Pancreas (tissue), 10 donors: ENCODE measurements at regions not wholly inside any gene's neighbourhood (a gene's known extent, or its start where the extent isn't known, plus 50 kb on each side); places are given as distances from the start of the nearest gene placed in this dataset.

Experiments
- ATAC-seq, 4 donors: fragments of 200-7000 bp; cut with Tn5 transposase; one replicate each; pipeline versions ENCODE4 v1.8.0 to v1.9.1; 2020; ENCODE audit warnings: mild to moderate bottlenecking in 4 of 4, moderate library complexity in 4 of 4
- DNase-seq, 6 donors: peaks; one replicate each; pipeline ENCODE4 v3.0.0-alpha.2; 2020
- FAIRE-seq: peaks from 2 replicates; lab custom pipeline; 2012; peaks lifted over from hg19 to GRCh38; lab: Jason Lieb, UNC
- H3K27ac ChIP-seq, 4 donors: fragments of 200-600 bp; sonication (generic); 1 replicate in 3 of 4; 2 replicates in 1 of 4; pipeline versions ENCODE4 v1.5.0 to v1.8.0; 2020
- H3K27me3 ChIP-seq, 4 donors: fragments of 200-600 bp; one replicate each; pipeline ENCODE4 v1.8.0; 2021
- H3K36me3 ChIP-seq, 3 donors: fragments of 200-600 bp; sonication (generic) in 1 of 3; one replicate each; pipeline versions ENCODE4 v1.5.0 to v1.8.0; 2020 to 2021
- H3K4me1 ChIP-seq, 3 donors: fragments of 200-600 bp; one replicate each; pipeline ENCODE4 v1.8.0; 2021
- H3K4me3 ChIP-seq, 4 donors: fragments of 200-600 bp; sonication (generic) in 2 of 4; one replicate each; pipeline versions ENCODE4 v1.5.0 to v1.8.0; 2020 to 2021
- H3K9me3 ChIP-seq, 4 donors: fragments of 200-600 bp; one replicate each; pipeline ENCODE4 v1.8.0; 2021
- WGBS, 2 donors: extraction: QIAGEN DNeasy Blood & Tissue Kit; methylation state at CpG; one replicate each; pipeline ENCODE4 v1.1.7; 2013; 5-methylcytosine and 5-hydroxymethylcytosine counted together
- intact Hi-C, 3 donors: fragments of 100-400 bp; cut with DNase I; formaldehyde crosslinking; loops; one replicate each; pipeline versions ENCODE4 v1.11.1 to v1.14.2; 2022
- TF ChIP-seq, protein P1 (sequence below), 4 donors: fragments of 200-600 bp; sonication (generic) in 3 of 4; IDR thresholded peaks; one replicate each; pipeline versions ENCODE4 v1.5.0 to v1.8.0; 2021; ENCODE audit warnings: antibody characterized with exemption in 4 of 4
- donor health status: healthy with polysubstance abuse.
- donor health status: DM: no; HTN: no; CAD: no; lungs with moderate emphysema.
- donor health status: DM: no; HTN: no; CAD: no.
- donor health status: control.
- donor health status: control.
- donor health status: Bipolar disorder and iron deficiency.
- donor health status: DM: yes; HTN: yes; CAD: no.
- donor health status: DM: no; HTN: no; CAD: no.
- donor health status: DM: no; HTN: no; CAD: no.
- donor health status: DM: yes; HTN: yes; CAD: no.

GRCh38 chr12:97167598-97167997, 260.5 kb downstream of the NEDD1 start:
- Histone ChIP-seq H3K27ac (no peak overlapping the region), H3K36me3 (no peaks in the 10 kb centered on the region), H3K4me1 (no peaks in the 10 kb centered on the region), H3K9me3 (no peaks in the 10 kb centered on the region), H3K4me3 (no peak overlapping the region), H3K27me3 (peaks cover 0 to 3% (median 0%) of the 10 kb centered on the region in 4 donors)
- ATAC-seq (no peak), FAIRE-seq (no peak), DNase-seq (no peak)
- 56 to 76% methylated on average over 4 of the region's 4 CpGs for WGBS, 2 donors
- TF ChIP-seq, protein P1, sequence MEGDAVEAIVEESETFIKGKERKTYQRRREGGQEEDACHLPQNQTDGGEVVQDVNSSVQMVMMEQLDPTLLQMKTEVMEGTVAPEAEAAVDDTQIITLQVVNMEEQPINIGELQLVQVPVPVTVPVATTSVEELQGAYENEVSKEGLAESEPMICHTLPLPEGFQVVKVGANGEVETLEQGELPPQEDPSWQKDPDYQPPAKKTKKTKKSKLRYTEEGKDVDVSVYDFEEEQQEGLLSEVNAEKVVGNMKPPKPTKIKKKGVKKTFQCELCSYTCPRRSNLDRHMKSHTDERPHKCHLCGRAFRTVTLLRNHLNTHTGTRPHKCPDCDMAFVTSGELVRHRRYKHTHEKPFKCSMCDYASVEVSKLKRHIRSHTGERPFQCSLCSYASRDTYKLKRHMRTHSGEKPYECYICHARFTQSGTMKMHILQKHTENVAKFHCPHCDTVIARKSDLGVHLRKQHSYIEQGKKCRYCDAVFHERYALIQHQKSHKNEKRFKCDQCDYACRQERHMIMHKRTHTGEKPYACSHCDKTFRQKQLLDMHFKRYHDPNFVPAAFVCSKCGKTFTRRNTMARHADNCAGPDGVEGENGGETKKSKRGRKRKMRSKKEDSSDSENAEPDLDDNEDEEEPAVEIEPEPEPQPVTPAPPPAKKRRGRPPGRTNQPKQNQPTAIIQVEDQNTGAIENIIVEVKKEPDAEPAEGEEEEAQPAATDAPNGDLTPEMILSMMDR (IDR thresholded peaks at IDR 0.05) = no peak
- intact Hi-C loops = no loop called here

DNA sequence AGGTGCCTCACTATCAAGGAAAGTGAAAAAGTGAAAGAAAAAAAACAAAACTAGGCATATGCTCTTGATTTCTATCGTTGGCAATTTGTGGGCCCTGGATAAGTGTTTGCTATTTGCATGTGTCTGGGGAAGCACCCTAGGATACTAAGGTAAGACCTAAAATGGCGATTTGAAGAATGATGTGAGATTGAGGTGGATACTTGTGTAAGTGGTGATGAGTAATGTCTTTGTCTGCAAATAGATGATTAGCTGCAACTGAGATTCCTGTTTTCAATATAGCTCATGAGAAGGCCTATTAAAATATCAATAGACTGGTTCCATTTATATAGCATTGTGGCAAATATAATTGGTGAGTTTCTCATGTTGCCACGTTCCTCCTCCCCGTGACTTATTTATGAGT, 261.7 kb downstream of the NEDD1 start:
- Histone ChIP-seq H3K27me3 (peaks cover 0 to 3% (median 0%) of the 10 kb centered on the region in 4 donors), H3K4me1 (no peaks in the 10 kb centered on the region), H3K27ac (no peak overlapping the region), H3K9me3 (no peaks in the 10 kb centered on the region), H3K4me3 (no peak overlapping the region), H3K36me3 (no peaks in the 10 kb centered on the region)
- WGBS, 2 donors = 56 to 79% methylated on average over 4 of the region's 4 CpGs
- DNase-seq = no peak
- TF ChIP-seq, protein P1 (IDR thresholded peaks at IDR 0.05) = no peak
- no peak for ATAC-seq
- FAIRE-seq = no peak
- intact Hi-C loops = no loop called here

DNA sequence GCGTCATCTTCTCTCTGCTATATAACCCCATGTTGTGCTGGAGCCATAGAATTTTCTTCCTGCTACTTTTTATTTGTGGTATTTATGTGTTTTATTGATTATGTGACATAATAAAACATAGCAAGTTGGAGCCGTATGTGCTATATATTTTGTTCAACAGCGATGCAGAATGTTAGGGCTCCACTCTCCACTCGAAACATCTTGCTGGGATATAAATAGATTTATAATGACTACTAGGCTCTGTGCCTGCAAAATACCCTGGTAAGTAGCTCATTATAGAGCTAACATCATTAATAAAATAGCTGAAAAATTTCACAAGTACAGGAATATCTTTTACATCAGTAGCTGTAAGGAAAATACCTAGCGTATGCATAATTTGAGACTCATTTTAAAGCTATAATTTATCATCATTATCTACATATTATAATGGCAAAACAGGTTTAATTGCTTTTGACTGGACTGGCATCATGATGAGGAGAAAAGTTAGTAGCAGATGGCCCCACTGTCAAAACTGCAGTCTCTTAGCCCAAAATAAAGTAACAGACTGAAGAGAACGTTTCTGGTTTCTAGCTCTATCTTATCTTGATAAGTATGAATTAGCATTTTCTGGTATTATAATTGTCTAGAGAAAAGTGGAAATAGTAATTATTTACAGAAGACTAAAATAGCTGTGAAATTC, 263.0 kb downstream of the NEDD1 start:
- intact Hi-C loops = no loop called here
- TF ChIP-seq, protein P1 (IDR thresholded peaks at IDR 0.05) = no peak
- H3K36me3 ChIP-seq = no peaks in the 10 kb centered on the region
- WGBS, 2 donors = 29 to 33% methylated on average over 6 of the region's 6 CpGs
- H3K9me3 ChIP-seq = no peaks in the 10 kb centered on the region
- H3K4me3 ChIP-seq = no peak overlapping the region
- no peaks in the 10 kb centered on the region for H3K4me1 ChIP-seq
- DNase-seq = no peak
- no peak for ATAC-seq
- no peak overlapping the region for H3K27ac ChIP-seq
- FAIRE-seq = no peak
- H3K27me3 ChIP-seq = peaks cover 0 to 3% (median 0%) of the 10 kb centered on the region in 4 donors

- no peak overlapping the region for H3K27ac ChIP-seq
Observed at GRCh38 chr12:97173688-97174410, 266.8 kb downstream of the NEDD1 start.

More at GRCh38 chr12:97173688-97174410, 266.8 kb downstream of the NEDD1 start:
- H3K36me3 ChIP-seq = no peaks in the 10 kb centered on the region
- WGBS, 2 donors = 49 to 53% methylated on average over 5 of the region's 5 CpGs
- FAIRE-seq (no peak), ATAC-seq (no peak), DNase-seq (no peak)
- H3K4me1 ChIP-seq = no peaks in the 10 kb centered on the region
- no peak overlapping the region for H3K4me3 ChIP-seq
- H3K9me3 ChIP-seq = no peaks in the 10 kb centered on the region
- TF ChIP-seq, protein P1 (IDR thresholded peaks at IDR 0.05) = no peak
- intact Hi-C loops = no loop called here
- peaks cover 0 to 3% (median 0%) of the 10 kb centered on the region in 4 donors for H3K27me3 ChIP-seq
